Brain microvascular endothelial cell (primary cell): ENCODE measurements at regions not wholly inside any gene's neighbourhood (a gene's known extent, or its start where the extent isn't known, plus 50 kb on each side); places are given as distances from the start of the nearest gene placed in this dataset.
A peak's percentile ranks its signal among the peaks of the same experiment; 100 is the strongest.

Source experiments
- DNase-seq: peaks from one replicate; pipeline ENCODE4 v3.0.0-alpha.2; 2020
- H3K27ac ChIP-seq: fragments of 250-450 bp; sonication (Bioruptor Pico); 2 replicates; pipeline ENCODE4 v1.5.1; 2020; ENCODE audit warnings: mild to moderate bottlenecking, moderate library complexity
- H3K27me3 ChIP-seq: fragments of 250-450 bp; sonication (Bioruptor Pico); replicated peaks from 2 replicates; pipeline ENCODE4 v1.5.1; 2020; ENCODE audit warnings: mild to moderate bottlenecking
- H3K36me3 ChIP-seq: fragments of 250-450 bp; sonication (Bioruptor Pico); replicated peaks from 2 replicates; pipeline ENCODE4 v1.5.1; 2020; ENCODE audit warnings: mild to moderate bottlenecking
- H3K4me3 ChIP-seq: 2 replicates; pipeline ENCODE4 v1.5.1; 2011; ENCODE audit warnings: low read depth, mild to moderate bottlenecking, control low read depth, low read length, moderate library complexity
- CTCF ChIP-seq: IDR thresholded peaks from 2 replicates; pipeline ENCODE4 v1.5.1; 2011; ENCODE audit warnings: low read depth, mild to moderate bottlenecking, moderate library complexity, low read length, control low read depth, inconsistent platforms; ENCODE audit errors: missing control alignments
- in situ Hi-C: cut with HindIII; loops from 2 replicates; pipeline ENCODE4 v1.10.0; 2017; ENCODE audit warnings: low sequenced_read_pairs, low pct_ligation_motif_present

DNA sequence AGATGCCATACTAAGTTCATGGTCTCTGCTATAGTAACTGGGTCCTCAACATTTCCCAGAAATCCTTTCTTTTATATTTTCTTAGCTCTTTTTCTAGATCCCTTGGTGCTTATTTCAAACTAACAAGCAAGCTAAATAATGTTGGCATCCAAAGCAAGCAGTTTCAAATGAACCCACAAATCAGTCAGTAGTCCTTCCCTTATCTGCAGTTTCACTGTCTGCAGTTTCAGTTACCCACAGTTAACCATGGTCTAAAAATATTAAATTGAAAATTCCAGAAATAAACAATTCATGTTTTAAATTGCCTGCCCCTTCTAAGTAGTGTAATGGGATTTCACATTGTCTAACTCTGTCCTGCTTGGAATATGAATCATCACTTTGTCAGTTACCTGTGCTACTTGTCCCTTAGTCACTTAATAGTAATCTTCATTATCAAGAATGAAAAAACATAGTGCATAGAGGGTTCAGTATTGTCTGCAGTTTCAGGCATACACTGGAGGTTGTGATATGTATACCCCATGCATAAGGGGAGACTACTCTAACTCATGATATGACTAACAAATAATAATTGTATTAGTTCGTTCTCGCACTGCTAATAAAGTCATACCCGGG lies 633.7 kb downstream of the MECOM start:
- TF ChIP-seq CTCF, result no peak
- H3K36me3 ChIP-seq, result no peaks in the 10 kb centered on the region
- in situ Hi-C loops, result no loop called here
- no peak overlapping the region for H3K4me3 ChIP-seq
- no peak overlapping the region for H3K27ac ChIP-seq
- DNase-seq, result no peak
- H3K27me3 ChIP-seq, result no peaks in the 10 kb centered on the region

- no peaks in the 10 kb centered on the region for H3K36me3 ChIP-seq
- TF ChIP-seq CTCF, result no peak
- in situ Hi-C loops, result no loop called here
- H3K27ac ChIP-seq, result no peak overlapping the region
- DNase-seq, result no peak
- no peaks in the 10 kb centered on the region for H3K27me3 ChIP-seq
- H3K4me3 ChIP-seq, result no peak overlapping the region
These were observed 634.8 kb downstream of the MECOM start for GRCh38 chr3:169028716-169029115.

- H3K27ac ChIP-seq, result peak overlapping the region; percentile 60
- H3K4me3 ChIP-seq, result peak overlapping the region; percentile 12
- in situ Hi-C loops, result no loop called here
These were observed 636.8 kb downstream of the MECOM start for GRCh38 chr3:169026543-169027182.

DNA sequence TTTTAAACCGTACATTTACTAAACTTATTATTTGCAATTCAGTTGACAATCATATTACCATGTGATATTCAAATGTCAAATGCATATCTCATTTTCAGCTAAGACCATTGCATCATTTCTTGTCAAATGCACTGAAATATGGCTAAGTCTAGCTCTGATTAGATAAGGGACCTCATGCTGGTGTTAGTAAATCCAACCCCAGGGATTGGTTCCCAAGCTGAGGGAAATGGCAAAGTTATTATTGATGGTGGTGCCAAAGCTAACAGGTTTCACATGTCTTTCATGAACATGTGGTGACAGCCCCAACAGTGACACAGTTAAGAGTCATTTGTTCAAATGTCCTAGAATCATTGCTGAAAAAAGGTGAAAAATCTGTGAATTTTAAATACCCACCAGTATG lies 641.1 kb downstream of the MECOM start:
- in situ Hi-C loops, result no loop called here
- TF ChIP-seq CTCF, result no peak
- Histone ChIP-seq H3K27me3 (no peaks in the 10 kb centered on the region), H3K4me3 (no peak overlapping the region), H3K27ac (peak overlapping the region; percentile 59), H3K36me3 (no peaks in the 10 kb centered on the region)
- peak; percentile 78 for DNase-seq

More at GRCh38 chr3:169026543-169027182, 636.8 kb downstream of the MECOM start:
- no peak for TF ChIP-seq CTCF
- H3K36me3 ChIP-seq, result no peaks in the 10 kb centered on the region
- DNase-seq, result peak; percentile 86
- H3K27me3 ChIP-seq, result no peaks in the 10 kb centered on the region

DNA sequence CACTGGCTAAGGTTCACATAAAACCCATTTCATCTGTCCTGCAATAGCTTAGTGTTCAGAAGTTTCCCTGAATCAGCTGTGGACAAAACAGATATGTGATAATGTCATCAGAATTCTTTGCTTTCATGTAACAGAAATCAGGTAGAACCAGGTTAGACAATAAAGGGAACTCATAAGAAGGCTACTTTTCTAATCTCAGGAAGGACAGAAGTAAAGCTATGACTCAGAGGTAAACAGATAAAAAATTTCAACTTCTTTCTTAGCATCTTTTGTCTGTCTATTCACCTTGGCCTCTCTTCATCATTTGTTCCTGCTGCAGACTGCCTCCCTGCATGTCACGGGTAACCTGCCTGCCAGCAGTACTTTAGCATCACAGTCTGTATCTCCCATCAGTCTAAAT lies 643.1 kb downstream of the MECOM start:
- H3K36me3 ChIP-seq, result no peaks in the 10 kb centered on the region
- DNase-seq, result no peak
- H3K27ac ChIP-seq, result no peak overlapping the region
- H3K4me3 ChIP-seq, result no peak overlapping the region
- H3K27me3 ChIP-seq, result no peaks in the 10 kb centered on the region
- no peak for TF ChIP-seq CTCF
- in situ Hi-C loops, result no loop called here

DNA sequence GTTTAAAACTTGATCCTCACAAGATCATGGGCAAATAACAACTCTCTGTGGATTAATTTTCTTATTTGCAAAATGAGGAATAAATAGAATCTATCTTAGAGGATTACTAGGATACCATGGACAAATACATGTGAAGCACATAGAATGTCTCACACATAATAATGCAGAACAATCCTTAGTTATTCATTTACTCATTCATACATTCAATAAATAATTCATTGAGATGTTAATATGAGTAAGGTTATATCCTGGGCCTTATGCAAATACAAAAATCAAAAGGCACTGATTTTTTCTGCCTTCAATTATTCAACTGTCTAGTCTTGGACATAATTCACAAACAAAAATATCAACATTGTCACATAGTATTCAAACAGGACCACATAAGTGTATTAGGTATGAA lies 654.1 kb downstream of the MECOM start:
- no peak for DNase-seq
- Histone ChIP-seq H3K4me3 (no peak overlapping the region), H3K36me3 (no peaks in the 10 kb centered on the region), H3K27me3 (no peaks in the 10 kb centered on the region), H3K27ac (no peak overlapping the region)
- no peak for TF ChIP-seq CTCF
- in situ Hi-C loops, result no loop called here
